ENCODE measurements at regions not wholly inside any gene's neighbourhood (a gene's known extent, or its start where the extent isn't known, plus 50 kb on each side); places are given as distances from the start of the nearest gene placed in this dataset.
A peak's percentile ranks its signal among the peaks of the same experiment; 100 is the strongest.

GRCh38 chr5:10860645-10861422 lies 99.8 kb upstream of the DAP start:
- H3K4me3 ChIP-seq: no peak overlapping the region
- H3K4me1 ChIP-seq: peaks cover 0 to 15% (median 6%) of the 10 kb centered on the region in 4 donors
- intact Hi-C loops (cut with DNase I; ENCODE audit: low total_unique reads): no loop called here
- TF ChIP-seq POLR2AphosphoS5 (IDR thresholded peaks at IDR 0.05) (no peak), EP300 (IDR thresholded peaks at IDR 0.05) (no peak), POLR2A (IDR thresholded peaks at IDR 0.05) (no peak)
- TF ChIP-seq, protein P1, sequence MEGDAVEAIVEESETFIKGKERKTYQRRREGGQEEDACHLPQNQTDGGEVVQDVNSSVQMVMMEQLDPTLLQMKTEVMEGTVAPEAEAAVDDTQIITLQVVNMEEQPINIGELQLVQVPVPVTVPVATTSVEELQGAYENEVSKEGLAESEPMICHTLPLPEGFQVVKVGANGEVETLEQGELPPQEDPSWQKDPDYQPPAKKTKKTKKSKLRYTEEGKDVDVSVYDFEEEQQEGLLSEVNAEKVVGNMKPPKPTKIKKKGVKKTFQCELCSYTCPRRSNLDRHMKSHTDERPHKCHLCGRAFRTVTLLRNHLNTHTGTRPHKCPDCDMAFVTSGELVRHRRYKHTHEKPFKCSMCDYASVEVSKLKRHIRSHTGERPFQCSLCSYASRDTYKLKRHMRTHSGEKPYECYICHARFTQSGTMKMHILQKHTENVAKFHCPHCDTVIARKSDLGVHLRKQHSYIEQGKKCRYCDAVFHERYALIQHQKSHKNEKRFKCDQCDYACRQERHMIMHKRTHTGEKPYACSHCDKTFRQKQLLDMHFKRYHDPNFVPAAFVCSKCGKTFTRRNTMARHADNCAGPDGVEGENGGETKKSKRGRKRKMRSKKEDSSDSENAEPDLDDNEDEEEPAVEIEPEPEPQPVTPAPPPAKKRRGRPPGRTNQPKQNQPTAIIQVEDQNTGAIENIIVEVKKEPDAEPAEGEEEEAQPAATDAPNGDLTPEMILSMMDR (IDR thresholded peaks at IDR 0.05): no peak
- no peaks in the 10 kb centered on the region for H3K9me3 ChIP-seq
- H3K36me3 ChIP-seq: no peaks in the 10 kb centered on the region
- WGBS, 5 donors: 83 to 88% (median 85%) methylated on average over 4 of the region's 4 CpGs
- no peak for DNase-seq
- peaks cover 0 to 19% (median 17%) of the 10 kb centered on the region in 3 donors for H3K27me3 ChIP-seq
- H3K27ac ChIP-seq: no peak overlapping the region

DNA sequence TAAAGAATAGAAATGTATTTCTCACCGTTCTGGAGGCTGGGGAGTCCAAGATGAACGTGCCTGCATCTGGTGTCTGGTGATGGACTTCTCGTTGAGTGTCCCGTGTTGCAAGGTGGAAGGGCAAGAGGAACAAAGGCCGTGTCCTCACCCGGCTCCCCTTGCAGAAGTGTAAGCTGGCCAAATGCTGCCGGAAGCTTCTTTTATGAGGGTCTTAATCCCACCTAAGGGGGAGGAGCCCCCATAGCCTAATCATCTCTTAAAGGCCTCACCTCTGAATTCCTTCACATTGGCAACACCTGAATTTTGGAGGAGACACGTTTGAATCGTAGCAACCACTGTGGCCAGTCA lies 99.1 kb upstream of the DAP start:
- intact Hi-C loops (cut with DNase I; ENCODE audit: low total_unique reads): no loop called here
- DNase-seq: no peak
- no peak for TF ChIP-seq POLR2A (IDR thresholded peaks at IDR 0.05)
- TF ChIP-seq, protein P1 (IDR thresholded peaks at IDR 0.05): no peak
- no peak for TF ChIP-seq EP300 (IDR thresholded peaks at IDR 0.05)
- Histone ChIP-seq H3K36me3 (no peaks in the 10 kb centered on the region), H3K4me1 (peaks cover 0 to 15% (median 6%) of the 10 kb centered on the region in 4 donors), H3K4me3 (no peak overlapping the region), H3K27me3 (peaks cover 0 to 19% (median 17%) of the 10 kb centered on the region in 3 donors), H3K27ac (no peak overlapping the region), H3K9me3 (no peaks in the 10 kb centered on the region)
- 47 to 71% (median 66%) methylated on average over 9 of the region's 9 CpGs for WGBS, 5 donors

- Histone ChIP-seq H3K4me1 (peaks cover 0 to 15% (median 6%) of the 10 kb centered on the region in 4 donors), H3K27ac (no peak overlapping the region), H3K27me3 (peaks cover 0 to 19% (median 17%) of the 10 kb centered on the region in 3 donors), H3K4me3 (no peak overlapping the region), H3K36me3 (no peaks in the 10 kb centered on the region), H3K9me3 (no peaks in the 10 kb centered on the region)
- 33 to 63% (median 49%) methylated on average over 15 of the region's 15 CpGs for WGBS, 5 donors
- DNase-seq: peak in 1 of 2 donors; percentile 23
- intact Hi-C loops (cut with DNase I; ENCODE audit: low total_unique reads): no loop called here
- TF ChIP-seq POLR2AphosphoS5 (IDR thresholded peaks at IDR 0.05): no peak
- no peak for TF ChIP-seq POLR2A (IDR thresholded peaks at IDR 0.05)
- TF ChIP-seq EP300 (IDR thresholded peaks at IDR 0.05): no peak
- TF ChIP-seq, protein P1 (IDR thresholded peaks at IDR 0.05): no peak
Measured at GRCh38 chr5:10859393-10860195, 98.6 kb upstream of the DAP start.

DNA sequence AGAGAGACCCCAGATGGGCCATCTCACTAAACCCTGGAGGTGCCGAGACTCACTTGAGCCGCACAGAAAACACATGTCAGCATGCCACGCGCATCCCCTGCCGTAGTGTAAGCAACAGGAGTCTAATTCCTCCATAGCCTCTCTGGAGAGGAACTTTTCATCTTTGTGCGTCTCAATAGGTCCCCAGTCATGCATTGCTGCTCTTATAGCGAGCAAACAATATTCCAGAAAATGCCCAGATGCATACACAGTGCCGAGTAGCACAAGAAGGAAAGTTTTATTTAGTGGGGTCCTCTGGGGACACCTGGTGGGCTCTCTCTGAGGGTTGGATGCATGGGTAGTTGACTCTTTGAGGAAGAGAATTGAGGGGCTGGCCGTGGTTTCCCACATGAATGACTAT lies 97.9 kb upstream of the DAP start:
- Histone ChIP-seq H3K4me3 (no peak overlapping the region), H3K9me3 (no peaks in the 10 kb centered on the region), H3K27ac (no peak overlapping the region), H3K4me1 (peaks cover 0 to 15% (median 6%) of the 10 kb centered on the region in 4 donors), H3K27me3 (peaks cover 0 to 19% (median 17%) of the 10 kb centered on the region in 3 donors), H3K36me3 (no peaks in the 10 kb centered on the region)
- DNase-seq: no peak
- 81 to 93% (median 88%) methylated on average over 9 of the region's 9 CpGs for WGBS, 5 donors
- intact Hi-C loops (cut with DNase I; ENCODE audit: low total_unique reads): no loop called here
- TF ChIP-seq POLR2AphosphoS5 (IDR thresholded peaks at IDR 0.05) (no peak), POLR2A (IDR thresholded peaks at IDR 0.05) (no peak), EP300 (IDR thresholded peaks at IDR 0.05) (no peak)
- TF ChIP-seq, protein P1 (IDR thresholded peaks at IDR 0.05): no peak
